Heart right ventricle (tissue), 16 donors: ENCODE measurements at regions not wholly inside any gene's neighbourhood (a gene's known extent, or its start where the extent isn't known, plus 50 kb on each side); places are given as distances from the start of the nearest gene placed in this dataset.

Source experiments
- ATAC-seq, 8 donors: fragments of 200-7000 bp; cut with Tn5 transposase; one replicate each; pipeline ENCODE4 v1.9.1; 2020; ENCODE audit warnings: mild to moderate bottlenecking in 8 of 8, moderate library complexity in 8 of 8, moderate number of reproducible peaks in 1 of 8
- DNase-seq, 2 donors: peaks; one replicate each; pipeline ENCODE4 v3.0.0-alpha.2; 2020
- H3K27ac ChIP-seq, 10 donors: fragments of 200-600 bp; sonication (generic) in 2 of 10; one replicate each; pipeline versions ENCODE4 v1.5.0 to v1.8.0; 2020 to 2022; ENCODE audit warnings: mild to moderate bottlenecking in 3 of 10
- H3K27me3 ChIP-seq, 7 donors: fragments of 200-600 bp; one replicate each; pipeline ENCODE4 v1.8.0; 2021 to 2022; ENCODE audit warnings: mild to moderate bottlenecking in 2 of 7
- H3K36me3 ChIP-seq, 9 donors: fragments of 200-600 bp; sonication (generic) in 1 of 9; one replicate each; pipeline versions ENCODE4 v1.5.0 to v1.8.0; 2020 to 2022; ENCODE audit warnings: mild to moderate bottlenecking in 2 of 9
- H3K4me1 ChIP-seq, 9 donors: fragments of 200-600 bp; sonication (generic) in 1 of 9; one replicate each; pipeline versions ENCODE4 v1.5.0 to v1.8.0; 2020 to 2022; ENCODE audit warnings: mild to moderate bottlenecking in 4 of 9
- H3K4me3 ChIP-seq, 10 donors: fragments of 200-600 bp; sonication (generic) in 2 of 10; one replicate each; pipeline versions ENCODE4 v1.5.0 to v1.8.0; 2020 to 2022; ENCODE audit warnings: mild to moderate bottlenecking in 7 of 10, moderate library complexity in 2 of 10
- H3K9me3 ChIP-seq, 11 donors: fragments of 200-600 bp in 10 of 11; sonication (generic) in 2 of 11; one replicate each; pipeline versions ENCODE4 v1.5.0 to v1.8.0; 2013 to 2022; ENCODE audit warnings: mild to moderate bottlenecking in 2 of 11, control low read depth in 1 of 11, moderate library complexity in 1 of 11
- WGBS, 2 donors: extraction: QIAGEN DNeasy Blood & Tissue Kit; methylation state at CpG; one replicate each; pipeline ENCODE4 v1.1.7; 2013; ENCODE audit warnings: inconsistent platforms in 1 of 2; 5-methylcytosine and 5-hydroxymethylcytosine counted together
- intact Hi-C, 10 donors: fragments of 100-400 bp; cut with DNase I; formaldehyde crosslinking; loops; one replicate each; pipeline versions ENCODE4 v1.11.1 to v1.14.2; 2022
- TF ChIP-seq, protein P1 (sequence below), 9 donors: fragments of 200-600 bp; sonication (generic) in 2 of 9; IDR thresholded peaks; one replicate each; pipeline versions ENCODE4 v1.5.0 to v1.8.0; 2021 to 2022; ENCODE audit warnings: antibody characterized with exemption in 9 of 9, mild to moderate bottlenecking in 5 of 9, moderate library complexity in 1 of 9
- donor health status: Arrhythmogenic right ventricular cardiomyopathy.
- donor health status: ischemic (EF 13 %, LVEDD 7.1; RV severe dilation, severe dysfunction).
- donor health status: healthy with polysubstance abuse.
- donor health status: DM: no; HTN: yes; CAD: no.
- donor health status: DM: no; HTN: no; CAD: no.
- donor health status: ischemic (EF 25% LVEDD 6.9; RV normal size, moderate dysfunction).
- donor health status: ischemic (EF 25% LVEDD 5.7; RV mildly dilated, moderate dysfunction).
- donor health status: healthy.
- donor health status: DM: yes; HTN: yes; CAD: no.
- donor health status: Ischemic cardiomyopathy.
- donor health status: ischemic (EF 35%, LVEDD 5.7; RV mildly dilated, moderate dysfunction).
- donor health status: nonischemic (EF 11% LVEDD 7.7; RV severe dilation, severe dysfunction).
- donor health status: DM: yes; HTN: yes; CAD: no.
- donor health status: PGD.
- donor health status: ischemic (EF 29% LVEDD 5.4; RV normal size, mild dysfunction).
- donor health status: nonischemic (EF 23%, LVEDD 6.1; RV moderate dilation, normal function).

DNA sequence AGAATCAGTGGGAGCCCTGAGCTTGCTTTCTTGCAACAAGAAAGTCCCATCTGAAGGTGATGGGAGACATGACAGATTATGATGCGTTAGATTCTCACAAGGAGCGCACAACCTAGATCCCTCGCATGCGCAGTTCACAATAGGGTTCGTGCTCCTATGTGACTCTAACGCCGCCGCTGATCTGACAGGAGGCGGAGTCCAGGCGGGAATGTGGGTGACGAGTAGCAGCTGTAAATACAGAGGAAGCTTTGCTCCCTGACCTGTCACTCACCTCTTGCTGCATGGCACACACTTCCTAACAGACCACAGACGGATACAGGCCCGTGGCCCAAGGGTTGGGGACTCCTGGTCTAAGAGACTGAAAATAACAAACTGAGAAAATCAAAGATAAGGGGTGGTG is 1163.4 kb upstream of the AUTS2 start:
- intact Hi-C loops, result no loop called here
- ATAC-seq, result peak in 1 of 8 donors; percentile 41

DNA sequence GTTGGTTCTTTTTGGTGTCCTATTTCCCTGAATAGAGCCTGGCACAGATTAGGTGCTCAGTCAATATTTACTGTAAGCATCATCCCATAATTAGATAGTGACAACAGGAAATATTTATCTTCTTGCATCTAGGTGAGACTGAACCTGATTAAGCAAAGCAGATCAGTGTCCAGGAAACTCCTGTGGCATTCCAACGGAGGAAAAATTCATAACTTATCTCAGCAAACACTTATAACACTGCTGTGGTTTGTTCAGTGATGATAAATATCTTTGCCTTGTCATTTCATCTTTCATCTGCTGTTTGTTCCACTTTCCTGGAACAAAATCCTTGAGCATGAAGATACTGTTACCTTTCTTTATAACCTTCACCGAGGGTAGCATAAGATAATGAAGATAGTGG is 1160.3 kb upstream of the AUTS2 start:
- DNase-seq (no peak), ATAC-seq (no peak)
- no peaks in the 10 kb centered on the region for H3K4me1 ChIP-seq
- peaks cover 0 to 5% (median 0%) of the 10 kb centered on the region in 7 donors for H3K27me3 ChIP-seq
- H3K36me3 ChIP-seq, result no peaks in the 10 kb centered on the region
- WGBS, 2 donors, result 59 to 60% methylated on average over 2 of the region's 2 CpGs
- H3K4me3 ChIP-seq, result no peak overlapping the region
- peaks cover 0 to 17% (median 0%) of the 10 kb centered on the region in 11 donors for H3K9me3 ChIP-seq
- H3K27ac ChIP-seq, result no peak overlapping the region
- TF ChIP-seq, protein P1, sequence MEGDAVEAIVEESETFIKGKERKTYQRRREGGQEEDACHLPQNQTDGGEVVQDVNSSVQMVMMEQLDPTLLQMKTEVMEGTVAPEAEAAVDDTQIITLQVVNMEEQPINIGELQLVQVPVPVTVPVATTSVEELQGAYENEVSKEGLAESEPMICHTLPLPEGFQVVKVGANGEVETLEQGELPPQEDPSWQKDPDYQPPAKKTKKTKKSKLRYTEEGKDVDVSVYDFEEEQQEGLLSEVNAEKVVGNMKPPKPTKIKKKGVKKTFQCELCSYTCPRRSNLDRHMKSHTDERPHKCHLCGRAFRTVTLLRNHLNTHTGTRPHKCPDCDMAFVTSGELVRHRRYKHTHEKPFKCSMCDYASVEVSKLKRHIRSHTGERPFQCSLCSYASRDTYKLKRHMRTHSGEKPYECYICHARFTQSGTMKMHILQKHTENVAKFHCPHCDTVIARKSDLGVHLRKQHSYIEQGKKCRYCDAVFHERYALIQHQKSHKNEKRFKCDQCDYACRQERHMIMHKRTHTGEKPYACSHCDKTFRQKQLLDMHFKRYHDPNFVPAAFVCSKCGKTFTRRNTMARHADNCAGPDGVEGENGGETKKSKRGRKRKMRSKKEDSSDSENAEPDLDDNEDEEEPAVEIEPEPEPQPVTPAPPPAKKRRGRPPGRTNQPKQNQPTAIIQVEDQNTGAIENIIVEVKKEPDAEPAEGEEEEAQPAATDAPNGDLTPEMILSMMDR (IDR thresholded peaks at IDR 0.05), result no peak
- intact Hi-C loops, result no loop called here

More for the DNA sequence above, 1163.4 kb upstream of the AUTS2 start:
- peaks cover 0 to 21% (median 0%) of the 10 kb centered on the region in 11 donors for H3K9me3 ChIP-seq
- no peak overlapping the region for H3K27ac ChIP-seq
- H3K4me1 ChIP-seq, result peaks cover 0 to 6% (median 0%) of the 10 kb centered on the region in 9 donors
- peaks cover 0 to 8% (median 0%) of the 10 kb centered on the region in 7 donors for H3K27me3 ChIP-seq
- no peaks in the 10 kb centered on the region for H3K36me3 ChIP-seq
- no peak overlapping the region for H3K4me3 ChIP-seq
- DNase-seq, result no peak
- WGBS, 2 donors, result 34 to 40% methylated on average over 13 of the region's 13 CpGs
- TF ChIP-seq, protein P1 (IDR thresholded peaks at IDR 0.05), result no peak

DNA sequence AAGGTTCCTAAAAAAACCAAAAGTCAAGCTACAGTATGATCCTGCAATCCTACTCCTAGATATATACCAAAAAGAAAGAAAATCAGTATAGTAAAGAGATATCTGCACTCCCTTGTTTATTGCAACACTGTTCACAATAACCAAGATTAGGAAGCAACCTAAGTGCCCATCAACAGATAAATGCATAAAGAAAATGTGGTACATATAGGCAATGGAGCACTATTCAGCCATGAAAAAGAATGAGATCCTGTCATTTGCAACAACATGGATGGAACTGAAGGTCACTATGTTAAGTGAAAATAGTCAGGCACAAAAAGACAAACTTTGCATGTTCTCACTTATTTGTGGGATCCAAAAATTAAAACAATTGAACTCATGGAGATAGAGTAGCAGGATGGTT is 1159.5 kb upstream of the AUTS2 start:
- ATAC-seq (no peak), DNase-seq (no peak)
- intact Hi-C loops, result no loop called here
- TF ChIP-seq, protein P1 (IDR thresholded peaks at IDR 0.05), result no peak
- Histone ChIP-seq H3K36me3 (no peaks in the 10 kb centered on the region), H3K9me3 (peaks cover 0 to 17% (median 0%) of the 10 kb centered on the region in 11 donors), H3K27ac (no peak overlapping the region), H3K4me3 (no peak overlapping the region), H3K4me1 (no peaks in the 10 kb centered on the region), H3K27me3 (peaks cover 0 to 3% (median 0%) of the 10 kb centered on the region in 7 donors)

DNA sequence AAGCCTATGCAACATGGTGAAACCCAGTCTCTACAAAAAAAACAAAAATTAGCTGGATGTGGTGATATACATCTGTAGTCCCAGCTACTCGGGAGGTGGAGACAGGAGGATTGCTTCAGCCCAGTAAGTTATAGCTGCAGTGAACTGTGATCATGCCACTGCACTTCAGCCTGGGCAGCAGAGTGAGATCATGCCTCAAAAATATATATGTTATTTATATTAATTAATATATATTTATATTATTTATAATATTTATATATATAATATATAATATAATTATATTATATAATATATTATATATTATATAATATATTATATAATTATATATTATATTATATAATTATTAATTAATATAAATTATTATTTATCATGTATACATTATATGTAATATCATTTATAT is 1158.4 kb upstream of the AUTS2 start:
- WGBS, 2 donors, result 86 to 94% methylated on average over 1 of the region's 1 CpG
- Histone ChIP-seq H3K4me1 (no peaks in the 10 kb centered on the region), H3K27ac (no peak overlapping the region), H3K4me3 (no peak overlapping the region), H3K9me3 (peaks cover 0 to 17% (median 0%) of the 10 kb centered on the region in 11 donors), H3K27me3 (peaks cover 0 to 3% (median 0%) of the 10 kb centered on the region in 7 donors), H3K36me3 (no peaks in the 10 kb centered on the region)
- ATAC-seq (no peak), DNase-seq (no peak)
- intact Hi-C loops, result no loop called here
- TF ChIP-seq, protein P1 (IDR thresholded peaks at IDR 0.05), result no peak
